ENCODE measurements at regions not wholly inside any gene's neighbourhood (a gene's known extent, or its start where the extent isn't known, plus 50 kb on each side); places are given as distances from the start of the nearest gene placed in this dataset.
"Not testable (repeated sequence)": the region's sequence is repeated elsewhere in the genome, so short reads cannot be mapped to it uniquely, and the experiment has no call there.

DNA sequence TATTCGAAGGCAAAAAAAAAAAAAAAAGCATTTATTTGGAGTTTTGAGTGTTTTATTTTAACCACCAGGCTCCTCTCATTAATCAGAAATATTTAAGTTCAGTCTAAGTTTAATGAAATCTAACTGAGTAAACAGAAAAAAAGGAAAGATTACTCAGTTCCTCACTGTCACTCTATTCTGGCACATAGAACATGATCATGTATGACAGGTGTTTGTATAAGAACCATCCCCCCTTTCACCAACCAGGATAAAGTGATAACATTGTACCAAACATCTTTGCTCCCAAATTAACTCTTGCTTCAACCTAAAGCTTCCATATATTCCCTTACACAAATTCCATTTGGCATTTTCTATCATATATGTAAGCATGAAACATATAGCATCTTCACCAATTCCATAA, 176.2 kb upstream of the HSF2 start:
- no peak for DNase-seq

GRCh38 chr6:122238861-122239260, 160.6 kb upstream of the HSF2 start:
- DNase-seq, result no peak

- no peak for DNase-seq
Observed at GRCh38 chr6:122246906-122247658, 152.4 kb upstream of the HSF2 start.

- no peak for DNase-seq
Observed at GRCh38 chr6:122248001-122248669, 151.3 kb upstream of the HSF2 start.

GRCh38 chr6:122248844-122249243, 150.6 kb upstream of the HSF2 start:
- DNase-seq, result no peak

DNA sequence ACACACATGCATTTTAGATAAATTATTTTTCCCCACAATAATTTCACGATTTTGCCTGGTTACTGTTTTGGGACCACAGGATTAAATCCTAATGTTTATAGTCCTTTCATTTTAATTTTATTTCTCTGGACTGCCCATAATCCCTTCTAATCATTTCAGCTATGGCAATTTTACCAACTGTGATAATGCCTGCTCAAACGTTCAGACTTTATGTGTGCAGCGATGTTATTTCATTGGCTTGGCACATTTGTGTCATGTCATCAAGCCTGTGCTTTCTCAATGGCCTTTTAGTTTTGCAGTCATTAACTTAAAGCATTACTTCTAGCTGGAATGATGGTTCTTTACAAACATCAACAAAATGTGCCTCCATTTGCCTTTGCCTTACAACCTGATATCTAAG, 140.6 kb upstream of the HSF2 start:
- DNase-seq, result no peak

GRCh38 chr6:122264557-122264956, 134.9 kb upstream of the HSF2 start:
- DNase-seq, result no peak

DNA sequence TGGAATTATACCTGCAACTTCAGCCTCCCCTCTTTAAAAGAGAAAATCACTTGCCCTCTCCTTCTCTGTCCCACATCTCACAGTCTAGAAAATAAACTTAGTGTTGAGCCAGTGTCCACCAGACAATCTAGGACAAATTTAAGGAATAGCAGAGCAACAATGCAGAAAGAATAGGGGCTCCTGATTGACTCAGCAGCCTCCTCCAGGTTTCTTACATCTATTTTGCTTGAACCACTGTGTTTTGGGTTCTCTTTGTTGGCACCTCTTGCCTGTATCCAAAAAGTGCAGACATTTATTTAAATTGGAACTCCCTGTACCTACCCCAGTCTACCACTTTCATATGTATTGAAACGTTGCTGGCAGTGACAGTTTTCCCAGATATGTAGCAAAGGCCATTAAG, 133.7 kb upstream of the HSF2 start:
- DNase-seq, result no peak

DNA sequence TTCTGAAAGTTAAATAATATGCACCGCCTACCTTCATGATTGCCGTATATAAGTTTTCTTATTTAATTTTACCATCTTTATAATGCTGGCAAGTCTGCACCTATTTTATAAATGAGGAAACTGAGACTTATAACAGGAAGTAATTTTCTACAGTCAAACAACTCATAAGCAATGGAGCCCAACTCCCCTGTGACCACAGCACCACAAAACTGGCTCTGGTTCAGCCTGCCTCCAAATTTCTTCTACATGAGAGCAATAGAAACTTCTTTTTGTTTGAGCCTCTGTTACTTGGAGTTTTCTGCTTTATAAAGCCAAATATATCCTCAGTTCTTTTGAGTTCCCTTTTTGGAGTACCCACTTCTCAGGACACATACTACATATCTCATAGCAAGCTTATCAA, 131.1 kb upstream of the HSF2 start:
- no peak for DNase-seq

DNA sequence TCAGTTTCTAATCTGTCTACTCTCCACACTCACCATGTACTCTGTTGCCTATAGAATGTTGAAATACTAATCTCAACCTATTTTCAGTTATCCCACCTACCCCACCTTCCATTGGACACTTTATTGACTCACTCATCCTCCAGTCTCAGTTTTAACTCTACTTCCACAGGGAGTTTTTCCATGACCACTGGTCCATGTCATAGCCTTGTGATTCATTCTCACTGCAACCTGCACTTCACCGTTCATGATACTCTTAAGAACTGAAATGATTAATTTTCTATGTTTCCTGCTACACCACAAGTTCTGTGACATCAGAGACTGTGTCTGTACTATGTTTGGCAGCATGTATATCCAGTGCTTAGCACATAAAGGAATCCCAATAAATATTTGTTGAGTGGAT, 122.8 kb upstream of the HSF2 start:
- DNase-seq, result no peak

GRCh38 chr6:122280105-122281021, 119.1 kb upstream of the HSF2 start:
- not testable (repeated sequence) for DNase-seq

- DNase-seq, result no peak
Observed at GRCh38 chr6:122283884-122284283, 115.6 kb upstream of the HSF2 start.

GRCh38 chr6:122284848-122285247, 114.6 kb upstream of the HSF2 start:
- no peak for DNase-seq

DNA sequence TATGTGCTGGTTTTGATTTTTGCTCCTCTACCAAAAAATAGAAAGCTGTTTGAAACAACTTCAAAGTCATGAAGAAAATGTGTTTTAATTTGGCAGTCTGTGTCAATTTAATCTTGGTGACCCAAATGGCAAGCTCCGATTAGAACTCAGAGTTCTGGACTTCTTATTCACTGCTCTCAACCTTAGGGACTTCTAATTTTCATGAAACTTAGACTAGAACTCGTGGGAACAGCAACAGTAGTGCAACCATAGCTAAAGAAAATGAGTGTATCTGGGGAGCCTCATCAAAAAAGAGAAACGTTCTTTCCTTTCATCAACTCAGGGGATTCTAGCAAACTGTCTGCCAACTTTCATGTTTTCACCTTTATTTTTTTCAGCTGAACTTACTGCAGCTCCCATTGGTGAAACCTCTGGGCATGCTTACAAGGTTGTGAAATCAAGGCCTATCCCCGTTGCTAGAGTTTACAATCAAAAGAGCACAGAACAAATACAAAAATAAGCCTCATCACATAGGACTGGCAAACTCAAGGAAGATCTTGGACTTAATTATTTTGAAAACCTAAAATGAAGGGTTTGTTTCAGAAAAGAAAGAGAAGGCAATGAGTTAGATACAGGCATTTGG, 114.0 kb upstream of the HSF2 start:
- no peak for DNase-seq

GRCh38 chr6:122286512-122286911, 112.9 kb upstream of the HSF2 start:
- no peak for DNase-seq

DNA sequence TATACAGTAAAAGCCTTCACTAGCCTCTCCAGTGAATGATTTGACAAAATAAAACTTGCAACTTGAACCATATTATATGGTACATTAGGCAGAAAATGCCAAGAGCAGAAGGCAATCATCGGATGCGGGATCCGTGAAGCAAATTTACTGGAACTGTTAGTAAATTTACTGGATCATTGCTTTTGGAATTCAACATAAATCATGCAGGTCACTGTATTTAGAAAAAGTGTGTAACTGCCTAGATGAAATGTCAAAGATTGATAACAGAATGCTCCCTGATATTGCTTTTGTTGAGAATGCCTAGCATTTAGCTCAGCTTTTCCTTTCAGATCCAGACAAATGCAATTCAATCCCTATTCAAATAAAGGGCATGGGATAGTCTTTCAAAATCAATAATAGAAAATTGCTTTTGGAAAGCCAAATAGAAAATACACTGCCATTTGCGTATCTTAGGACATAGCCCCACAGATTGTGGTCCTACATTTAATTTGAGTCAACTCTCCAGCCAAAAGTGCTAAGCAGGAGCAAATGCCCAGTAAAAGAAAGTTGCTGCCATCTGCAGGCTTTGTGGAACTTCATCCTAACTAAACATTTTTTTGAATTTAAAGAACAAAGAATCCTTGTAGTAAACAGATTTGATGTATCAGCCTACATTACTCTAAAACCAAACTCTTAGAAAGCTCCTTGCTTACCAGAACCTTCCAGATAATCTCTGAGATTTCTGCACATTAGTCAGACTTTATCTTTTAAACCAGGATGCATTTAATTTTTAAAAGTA, 109.5 kb upstream of the HSF2 start:
- no peak for DNase-seq

DNA sequence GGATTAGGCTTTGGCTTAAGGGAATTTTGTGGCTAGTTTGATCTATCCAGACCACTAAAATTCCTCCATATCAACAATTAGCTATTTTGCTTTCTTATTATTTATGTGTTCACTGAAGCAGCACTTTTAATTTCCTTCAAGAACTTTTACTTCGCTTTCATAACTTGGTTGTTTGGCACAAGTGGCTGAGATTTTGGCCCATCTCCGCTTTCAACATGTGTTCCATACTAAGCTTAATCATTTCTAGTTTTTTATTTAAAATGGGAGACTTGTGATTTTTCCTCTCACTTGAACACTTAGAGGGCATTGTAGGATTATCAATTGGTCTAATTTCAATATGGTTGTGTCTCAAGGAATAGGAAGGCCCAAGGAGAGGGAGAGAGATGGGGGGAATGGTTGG, 102.4 kb upstream of the HSF2 start:
- no peak for DNase-seq

DNA sequence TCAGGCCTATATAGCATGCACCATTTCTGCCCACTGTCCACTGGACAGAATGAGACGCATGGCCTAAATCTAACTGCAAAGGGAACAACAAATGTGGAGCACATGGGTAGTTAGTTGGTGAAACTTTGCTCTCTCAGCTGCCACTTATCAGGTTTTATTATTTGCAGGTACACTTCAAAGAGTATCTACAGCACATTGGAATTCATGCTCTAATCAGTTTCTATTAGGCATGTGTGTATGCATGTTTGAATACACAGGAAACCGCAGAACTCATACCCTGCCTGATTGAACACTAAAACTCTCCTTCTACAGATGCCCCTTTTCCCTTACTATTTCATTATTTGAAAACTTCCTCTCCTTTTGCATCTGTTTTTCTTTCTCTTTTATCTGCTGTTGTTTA, 97.4 kb upstream of the HSF2 start:
- no peak for DNase-seq

GRCh38 chr6:122307577-122307976, 91.9 kb upstream of the HSF2 start:
- DNase-seq, result no peak

- no peak for DNase-seq
Observed at GRCh38 chr6:122308074-122308473, 91.4 kb upstream of the HSF2 start.

DNA sequence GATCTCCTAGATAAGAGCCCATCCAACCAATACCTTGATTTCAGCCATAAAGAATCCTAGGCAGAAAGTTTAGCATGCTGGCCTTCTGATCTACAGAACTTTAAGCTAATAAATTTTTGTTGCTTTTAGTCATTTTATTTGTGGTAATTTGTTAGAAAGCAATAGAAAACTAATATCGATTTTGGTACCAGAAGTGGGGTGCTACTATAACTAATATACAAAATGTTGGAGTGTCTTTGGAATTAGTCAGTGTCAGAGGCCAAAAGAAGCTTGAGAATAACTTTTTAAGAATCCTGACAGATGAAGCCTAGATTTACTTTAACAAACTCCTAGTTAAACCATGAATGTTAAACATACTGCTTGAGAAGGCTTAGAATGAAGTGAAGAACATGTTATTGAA, 83.6 kb upstream of the HSF2 start:
- no peak for DNase-seq

DNA sequence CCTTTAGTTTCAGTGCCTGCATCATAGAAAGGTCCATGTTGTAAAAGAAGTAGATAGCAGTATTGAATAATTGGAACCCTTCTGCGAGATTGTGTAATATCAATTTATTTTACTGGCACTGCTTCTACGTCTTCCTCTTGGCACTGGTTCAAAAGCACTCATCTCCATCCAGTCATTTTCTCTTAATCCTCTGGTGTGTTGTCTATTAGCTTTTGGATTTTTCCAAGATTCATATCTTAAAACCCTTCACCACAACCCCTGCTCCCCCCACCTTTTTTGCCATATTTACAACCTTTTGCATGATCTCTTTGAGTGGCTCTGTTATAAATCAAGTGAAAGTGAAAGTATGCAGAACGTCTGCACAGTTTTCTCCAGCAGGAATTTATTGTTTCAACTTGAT, 76.6 kb upstream of the HSF2 start:
- no peak for DNase-seq

Data from stimulated activated CD4-positive, alpha-beta T cell treated with anti-CD3 and anti-CD28 coated beads, Interleukin-4, amount 100 ng/mL, for 4 hours (primary cell).